ENCODE measurements at regions not wholly inside any gene's neighbourhood (a gene's known extent, or its start where the extent isn't known, plus 50 kb on each side); places are given as distances from the start of the nearest gene placed in this dataset.

- intact Hi-C loops (cut with micrococcal nuclease), result no loop called here
Observed at GRCh38 chr14:87043667-87044200, 949.2 kb downstream of the GALC start.

More at GRCh38 chr14:87043667-87044200, 949.2 kb downstream of the GALC start:
- no peak overlapping the region for H3K27ac ChIP-seq (ENCODE audit: insufficient read depth, low read depth, low read length)
- TF ChIP-seq POLR2AphosphoS5 (IDR thresholded peaks at IDR 0.05; ENCODE audit: insufficient read depth, low read depth, low read length) (no peak), GATA2 (IDR thresholded peaks at IDR 0.05; ENCODE audit: insufficient read depth, insufficient read length, low read depth, low read length) (no peak), EZH2 (IDR thresholded peaks at IDR 0.05; ENCODE audit: borderline replicate concordance, low read depth, low read length, severe bottlenecking) (no peak), MAX (IDR thresholded peaks at IDR 0.05; ENCODE audit: insufficient read depth, insufficient read length) (no peak), CTCF (IDR thresholded peaks at IDR 0.05; ENCODE audit: extremely low read depth in 1 of 2, insufficient read depth in 1 of 2, low read depth in 1 of 2, low read length in 2 of 2) (no peak), MYC (IDR thresholded peaks at IDR 0.05; ENCODE audit: low read depth, low read length) (no peak), POLR2A (IDR thresholded peaks at IDR 0.05; ENCODE audit: low read depth, low read length) (no peak), JUN (IDR thresholded peaks at IDR 0.05; ENCODE audit: borderline replicate concordance, insufficient read depth, insufficient read length, low read depth) (no peak), FOS (IDR thresholded peaks at IDR 0.05; ENCODE audit: borderline replicate concordance, insufficient read depth, low read length) (no peak)
- no peaks in the 10 kb centered on the region for H3K36me3 ChIP-seq (ENCODE audit: control insufficient read depth in 2 of 2, extremely low read depth in 1 of 2, insufficient read depth in 2 of 2, low read length in 2 of 2)
- BruUV-seq (replicated peaks), result no TSS peak
- no peak overlapping the region for H3K4me2 ChIP-seq (ENCODE audit: insufficient read depth, low read length)
- H3K27me3 ChIP-seq (ENCODE audit: control insufficient read depth in 2 of 2, insufficient read depth in 2 of 2, low read length in 2 of 2), result no peaks in the 10 kb centered on the region
- peaks cover 7% of the 10 kb centered on the region for H3K9me3 ChIP-seq (replicated peaks; ENCODE audit: control insufficient read depth, insufficient read depth, low read length)
- dilution Hi-C loops (cut with MboI; ENCODE audit: extremely low pct_ligation_motif_present, low sequenced_read_pairs), result no loop called here
- H3K79me2 ChIP-seq (ENCODE audit: control insufficient read depth, insufficient read depth, low read length), result no peaks in the 10 kb centered on the region
- DNase-seq (ENCODE audit: low read depth, low spot score) (no peak), FAIRE-seq (no peak)
- H2AFZ ChIP-seq (ENCODE audit: low read depth, low read length), result no peak overlapping the region
- POLR2A ChIA-PET, result no interaction called here
- CTCF ChIA-PET, result no interaction called here
- no peak overlapping the region for H3K4me3 ChIP-seq (replicated peaks in 1 of 3; ENCODE audit: insufficient read depth in 1 of 3, low read depth in 1 of 3, low read length in 3 of 3)
- H4K20me1 ChIP-seq (replicated peaks; ENCODE audit: control insufficient read depth, extremely low read depth, insufficient read depth, low read length), result no peaks in the 10 kb centered on the region
- no peaks in the 10 kb centered on the region for H3K9me1 ChIP-seq (replicated peaks; ENCODE audit: control insufficient read depth, extremely low read depth, insufficient read depth, low read length)
- H3K4me1 ChIP-seq (ENCODE audit: control insufficient read depth, extremely low read depth, insufficient read depth, low read length), result no peaks in the 10 kb centered on the region
- H3K9ac ChIP-seq (replicated peaks; ENCODE audit: extremely low read depth, insufficient read depth, low read length), result no peak overlapping the region
